ENCODE measurements at regions not wholly inside any gene's neighbourhood (a gene's known extent, or its start where the extent isn't known, plus 50 kb on each side); places are given as distances from the start of the nearest gene placed in this dataset.

- no peak for DNase-seq (ENCODE audit: extremely low read depth in 1 of 2, low read depth in 1 of 2)
Observed at GRCh38 chr9:107386396-107386795, 103.2 kb downstream of the KLF4 start.

Measured in activated CD8-positive, alpha-beta memory T cell treated with anti-CD3 and anti-CD28 coated beads for 1 hour (primary cell).